HG03439 (cell line): ENCODE measurements at regions not wholly inside any gene's neighbourhood (a gene's known extent, or its start where the extent isn't known, plus 50 kb on each side); places are given as distances from the start of the nearest gene placed in this dataset.
"Not testable (repeated sequence)": the region's sequence is repeated elsewhere in the genome, so short reads cannot be mapped to it uniquely, and the experiment has no call there.

Experiments used
- ATAC-seq: cut with Tn5 transposase; IDR thresholded peaks from one replicate; pipeline ENCODE4 v1.9.1; 2021; ENCODE audit warnings: mild to moderate bottlenecking, moderate library complexity; ENCODE audit not compliant: unreplicated experiment

DNA sequence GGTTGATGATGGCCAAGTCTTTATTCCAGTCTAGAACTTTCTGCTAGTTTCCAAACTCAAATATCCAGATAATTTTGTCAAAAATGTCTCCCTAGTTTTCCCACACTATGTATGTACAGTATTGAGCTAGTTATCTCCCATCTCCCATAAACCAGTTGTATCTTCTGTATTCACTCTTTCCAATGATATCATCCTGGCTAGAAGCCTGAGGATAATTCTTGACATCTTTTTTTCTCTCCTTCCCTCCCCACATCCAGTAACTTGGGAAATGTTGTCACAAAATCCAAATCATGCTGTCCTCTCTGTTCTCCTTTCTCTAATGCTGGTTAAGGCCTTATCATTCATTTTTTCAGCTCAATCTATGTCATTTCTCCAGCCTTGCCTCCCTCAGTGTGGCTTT lies 553.8 kb upstream of the FANCL start:
- no peak for ATAC-seq

DNA sequence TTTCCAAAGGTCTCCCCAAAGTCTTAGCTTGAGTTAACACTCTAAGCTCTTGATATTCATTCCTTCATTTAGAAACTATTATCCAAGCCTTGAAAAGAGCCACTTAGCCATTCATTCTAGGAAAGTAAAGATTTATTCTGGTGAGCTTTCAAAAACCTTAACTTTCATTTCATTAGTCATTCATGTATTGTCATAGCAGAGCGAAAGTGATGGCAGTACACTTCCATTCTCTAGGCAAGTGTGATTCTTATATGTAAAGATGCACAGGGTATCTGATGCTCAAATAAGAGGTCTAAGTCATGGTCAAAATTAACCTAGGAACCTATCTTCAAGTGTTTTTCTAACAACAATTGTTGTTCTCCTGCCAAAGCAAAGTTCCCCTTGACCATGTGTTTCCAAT lies 553.0 kb upstream of the FANCL start:
- ATAC-seq = no peak

DNA sequence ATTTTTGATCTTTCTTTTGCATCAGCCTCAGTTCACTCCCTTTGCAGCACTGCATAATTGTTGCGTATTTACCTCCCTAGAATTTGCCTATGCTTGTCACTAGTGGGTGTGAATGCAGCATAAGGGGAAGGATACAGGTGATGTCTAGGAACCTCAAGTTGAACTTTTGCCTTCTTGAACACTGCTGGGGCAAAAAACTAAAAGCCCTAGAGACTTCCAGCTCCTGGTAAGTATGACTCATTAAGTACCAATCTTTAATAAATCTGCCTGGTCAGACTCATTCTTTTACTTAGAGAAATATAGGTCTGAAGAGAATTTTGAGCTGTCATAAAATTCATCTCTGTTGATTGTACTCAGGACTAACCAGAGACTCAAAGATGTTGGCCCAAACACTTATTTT lies 547.3 kb upstream of the FANCL start:
- ATAC-seq = no peak

DNA sequence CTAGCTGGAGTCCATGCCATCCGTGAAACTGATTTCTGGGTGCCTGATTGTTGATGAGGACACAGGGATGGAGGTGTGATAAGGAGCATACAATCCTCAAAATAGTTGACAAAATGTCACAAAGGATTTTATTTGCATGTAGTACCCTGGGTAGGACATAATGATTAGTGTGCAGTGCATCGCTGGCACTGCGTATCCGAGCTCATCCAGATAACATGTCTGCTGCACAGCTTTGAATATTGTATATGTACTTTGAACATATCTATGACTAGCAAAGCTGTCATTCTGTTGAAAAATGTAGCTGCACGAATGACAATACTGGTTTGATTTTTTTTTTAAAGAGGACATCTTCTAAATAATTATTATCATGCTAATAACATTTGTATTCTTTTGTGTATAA lies 529.7 kb upstream of the FANCL start:
- no peak for ATAC-seq

DNA sequence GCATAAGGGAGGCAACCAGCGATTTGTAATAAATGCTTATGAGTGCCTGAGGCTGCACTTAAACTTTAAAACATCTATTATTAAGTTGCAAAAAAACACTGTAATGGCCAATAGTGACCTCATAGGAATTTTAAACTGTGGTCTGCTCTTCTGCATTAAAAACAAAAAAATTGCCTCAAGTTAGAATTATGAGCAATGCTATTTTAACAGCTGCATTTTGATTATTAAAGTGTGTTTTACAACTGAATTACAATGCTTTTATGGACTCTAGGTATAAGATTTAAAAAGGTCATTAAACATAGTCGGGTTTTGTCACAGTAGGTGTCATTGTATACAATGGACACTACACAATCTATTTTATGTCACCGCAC lies 528.7 kb upstream of the FANCL start:
- ATAC-seq = no peak

DNA sequence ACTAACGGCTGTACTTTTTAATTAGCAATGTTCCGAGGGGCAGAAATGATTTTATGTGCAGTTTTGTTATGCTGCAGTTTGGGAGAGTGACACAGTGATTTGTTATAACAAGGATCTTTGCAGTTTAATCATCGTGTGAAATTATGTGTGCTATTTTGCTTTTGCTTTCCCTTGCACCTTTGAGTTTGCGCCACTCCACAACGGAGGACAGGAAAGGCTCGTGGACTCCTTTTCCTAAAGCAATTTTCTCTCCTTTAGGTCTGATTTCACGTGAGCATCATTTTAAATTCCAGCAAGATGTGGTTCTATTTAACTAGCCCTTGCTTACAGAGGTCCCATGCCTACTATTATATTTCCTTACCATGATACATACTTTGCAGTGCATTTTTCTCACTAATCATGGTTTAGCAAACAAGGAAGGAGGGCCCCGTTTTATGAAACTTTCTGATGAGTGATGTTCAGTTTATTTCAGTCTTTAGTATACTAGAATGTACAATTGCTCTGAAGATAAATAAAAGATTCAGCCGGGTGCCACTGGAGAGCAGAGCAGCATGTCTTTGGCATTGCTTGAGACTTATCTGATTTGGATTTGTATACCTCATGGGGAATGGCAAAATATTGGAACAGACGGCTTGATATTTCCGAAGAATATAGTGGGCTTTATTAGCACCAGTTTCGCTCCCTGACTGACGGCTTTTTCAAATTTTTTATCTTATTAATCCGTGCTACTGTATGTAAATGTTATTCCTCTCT lies 528.2 kb upstream of the FANCL start:
- no peak for ATAC-seq

DNA sequence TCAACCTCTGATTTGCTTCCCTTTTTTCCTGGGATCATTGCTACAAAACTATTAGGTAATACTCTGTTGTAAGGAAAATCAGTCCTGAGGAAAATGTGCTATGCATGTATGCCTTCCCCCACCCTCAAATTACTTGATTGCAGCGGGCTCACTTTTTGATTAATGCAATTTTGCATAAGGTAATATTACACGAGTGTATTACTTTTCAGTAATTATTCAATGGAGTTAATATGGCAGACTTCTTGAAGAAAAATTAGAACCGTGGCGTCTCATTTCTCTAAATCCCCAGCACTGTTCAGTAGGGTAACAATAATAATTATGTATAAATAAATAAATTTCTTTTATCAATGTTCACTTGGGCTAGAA lies 527.6 kb upstream of the FANCL start:
- no peak for ATAC-seq

DNA sequence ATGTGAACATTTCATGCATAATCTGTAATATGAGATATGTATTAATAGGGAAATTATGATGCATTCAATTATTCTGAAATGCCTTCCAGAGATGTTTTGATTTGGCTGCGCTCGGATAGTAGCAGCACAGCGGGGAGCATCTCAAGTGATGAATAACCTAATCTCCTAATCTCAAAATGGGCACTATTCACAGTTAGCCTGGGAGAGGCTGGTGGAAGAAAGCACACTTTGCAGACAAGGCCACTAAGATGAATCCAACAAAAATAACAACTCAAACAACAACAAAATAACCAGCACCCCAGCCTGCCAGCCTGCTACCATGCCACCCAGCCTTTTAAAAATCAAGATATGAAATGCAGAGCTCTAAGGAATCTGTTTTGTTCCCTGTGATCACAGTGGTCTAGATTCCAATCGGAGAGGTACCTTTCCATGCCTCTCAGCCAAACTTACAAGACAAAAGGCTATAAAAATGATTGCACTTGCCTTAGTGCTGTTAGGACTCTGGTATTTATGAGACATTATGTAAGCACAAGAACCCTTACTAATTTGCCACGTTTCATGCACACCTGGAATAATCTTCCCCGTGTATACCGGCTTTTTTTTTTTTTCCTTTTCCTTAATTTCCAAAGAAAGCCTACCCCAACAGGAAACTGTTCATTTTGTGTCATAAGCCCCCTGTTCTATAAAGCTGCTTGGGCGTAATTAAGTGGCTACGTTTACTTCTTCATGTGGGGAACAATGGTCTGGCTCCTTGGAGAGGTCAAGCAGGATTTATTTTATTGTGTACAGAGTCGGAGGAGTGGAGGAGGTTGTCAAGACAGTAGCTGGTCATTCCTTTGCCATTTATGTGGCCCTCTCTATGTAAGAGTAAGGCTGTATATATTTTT lies 526.9 kb upstream of the FANCL start:
- ATAC-seq = no peak

DNA sequence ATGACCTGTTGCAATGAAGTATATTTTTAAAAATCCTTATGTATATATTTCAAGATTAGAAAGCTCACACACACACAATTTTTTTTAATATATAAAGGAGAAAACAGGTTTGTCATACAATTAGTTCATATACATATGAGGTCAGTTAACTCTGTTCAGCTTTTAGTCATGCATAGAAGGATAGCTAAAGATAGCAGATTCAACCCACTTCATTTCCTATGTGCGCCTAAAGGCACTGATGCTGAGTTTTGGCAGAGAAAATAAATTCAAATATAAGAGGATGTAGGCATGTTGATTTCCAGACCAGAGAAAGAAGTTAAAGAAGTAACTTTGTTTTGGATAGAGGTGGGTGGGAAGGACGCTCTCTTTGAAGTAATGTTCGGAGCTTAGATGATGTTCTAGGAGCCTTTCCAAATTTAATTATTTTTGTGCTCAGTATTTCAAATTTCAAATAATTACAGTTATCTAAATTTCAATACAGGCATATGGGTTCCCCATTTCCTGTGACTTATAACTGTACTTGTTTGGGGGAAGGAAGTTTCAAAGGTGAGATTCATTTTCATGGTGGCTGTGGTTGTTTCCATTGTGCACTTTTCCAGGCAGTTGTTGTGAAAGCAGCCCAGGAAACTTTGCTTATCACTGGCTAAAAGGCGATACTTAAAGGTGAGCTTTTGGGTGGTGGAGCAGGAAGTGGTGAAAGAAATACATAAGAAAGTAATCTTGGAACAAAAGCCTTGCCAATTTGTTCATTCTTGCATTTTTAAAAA lies 523.4 kb upstream of the FANCL start:
- ATAC-seq = no peak

DNA sequence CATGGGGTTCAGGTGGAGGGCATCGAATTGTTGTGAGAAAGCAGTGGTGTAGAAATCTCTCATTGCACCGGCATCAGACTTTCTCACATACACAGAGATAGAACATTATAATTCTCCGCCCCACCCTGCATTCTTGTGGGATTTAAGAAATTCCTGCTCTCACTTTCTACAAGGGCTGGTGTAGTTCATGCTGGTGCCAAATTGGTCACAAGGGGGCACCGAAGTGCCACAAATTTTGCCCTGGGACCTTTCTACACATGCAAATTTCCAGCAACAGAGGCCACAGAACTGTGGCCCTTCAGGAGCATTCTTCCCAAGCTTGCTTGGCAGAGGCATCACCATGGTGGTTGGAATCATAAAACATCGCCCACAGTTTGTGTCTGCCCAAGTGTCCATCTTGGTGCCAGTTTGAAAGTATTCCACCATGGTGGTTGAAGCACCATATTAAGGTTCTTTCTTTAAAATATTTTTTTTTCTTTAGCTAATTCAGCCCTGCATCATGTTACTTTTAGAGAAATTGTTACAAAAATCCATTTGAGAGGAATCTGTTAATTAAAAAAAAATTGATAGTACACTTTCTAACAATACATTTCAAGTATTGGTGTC lies 521.2 kb upstream of the FANCL start:
- ATAC-seq = no peak

DNA sequence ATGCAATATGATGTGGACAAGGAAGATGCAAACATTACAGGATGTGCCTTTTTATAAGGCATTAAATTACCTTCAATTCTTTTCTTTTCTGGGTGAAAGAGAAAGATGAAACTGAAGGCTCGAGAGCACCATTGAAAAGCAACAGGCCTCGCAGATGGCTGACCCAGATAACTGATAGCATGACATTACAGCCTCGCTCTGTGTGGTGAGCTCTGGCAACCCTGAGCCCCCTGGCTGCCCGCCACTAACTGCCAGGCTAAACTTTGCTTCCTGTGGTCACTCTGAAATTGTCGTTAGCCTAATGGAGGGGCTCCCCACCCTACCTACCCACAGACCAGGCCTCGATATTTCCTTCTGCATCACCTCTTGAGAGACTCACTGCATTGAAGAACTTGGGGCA lies 516.8 kb upstream of the FANCL start:
- ATAC-seq = no peak

DNA sequence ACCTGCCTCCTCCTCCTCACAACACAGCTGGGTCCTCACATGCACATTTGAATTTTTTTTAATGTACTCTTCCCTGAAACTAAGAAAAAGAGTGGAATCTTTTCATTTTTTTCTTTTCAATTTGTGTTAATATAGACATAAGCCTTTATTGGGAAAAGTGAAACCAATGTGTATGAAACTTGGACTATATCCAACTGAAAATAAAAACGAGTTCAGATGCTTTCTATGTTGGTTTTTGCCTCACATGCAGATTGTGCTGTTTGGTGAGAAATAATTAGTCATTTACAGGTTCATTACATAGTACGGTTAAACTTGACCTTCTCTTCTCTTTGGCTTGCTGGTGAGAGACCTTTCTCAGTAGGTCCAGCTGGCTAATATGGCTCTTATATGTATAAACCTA lies 515.2 kb upstream of the FANCL start:
- ATAC-seq = no peak

DNA sequence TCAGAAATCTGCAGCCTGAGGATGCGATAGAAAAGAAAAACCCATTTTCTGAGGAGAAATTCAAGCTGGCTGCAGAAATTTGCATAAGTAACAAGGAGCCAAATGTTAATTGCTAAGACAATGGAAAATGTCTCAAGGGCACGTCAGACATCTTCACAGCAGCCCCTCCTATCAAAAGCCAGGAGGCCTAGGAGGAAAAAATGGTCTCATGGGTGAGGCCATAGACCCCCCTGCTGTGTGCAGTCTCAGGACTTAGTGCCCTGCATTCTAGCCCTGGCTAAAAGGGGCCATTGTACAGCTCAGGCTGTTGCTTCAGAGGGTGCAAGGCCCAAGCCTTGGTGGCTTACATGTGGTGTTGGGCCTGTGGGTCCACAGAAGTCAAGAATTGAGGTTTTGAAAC lies 511.4 kb upstream of the FANCL start:
- not testable (repeated sequence) for ATAC-seq

DNA sequence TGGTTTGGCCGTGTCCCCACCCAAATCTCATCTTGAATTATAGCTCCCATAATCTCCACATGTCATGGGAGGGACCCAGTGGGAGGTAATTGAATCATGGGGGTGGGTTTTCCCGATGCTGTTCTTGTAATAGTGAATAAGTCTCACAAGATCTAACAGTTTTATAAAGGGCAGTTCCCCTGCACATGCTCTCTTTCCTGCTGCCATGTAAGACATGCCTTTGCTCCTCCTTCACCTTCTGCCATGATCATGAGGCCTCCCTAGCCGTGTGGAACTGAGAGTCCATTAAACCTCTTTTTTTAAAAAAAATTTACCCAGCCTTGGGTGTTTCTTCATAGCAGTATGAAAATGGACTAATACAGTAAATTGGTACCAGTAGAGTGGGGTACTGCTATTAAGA lies 510.6 kb upstream of the FANCL start:
- ATAC-seq = not testable (repeated sequence)

DNA sequence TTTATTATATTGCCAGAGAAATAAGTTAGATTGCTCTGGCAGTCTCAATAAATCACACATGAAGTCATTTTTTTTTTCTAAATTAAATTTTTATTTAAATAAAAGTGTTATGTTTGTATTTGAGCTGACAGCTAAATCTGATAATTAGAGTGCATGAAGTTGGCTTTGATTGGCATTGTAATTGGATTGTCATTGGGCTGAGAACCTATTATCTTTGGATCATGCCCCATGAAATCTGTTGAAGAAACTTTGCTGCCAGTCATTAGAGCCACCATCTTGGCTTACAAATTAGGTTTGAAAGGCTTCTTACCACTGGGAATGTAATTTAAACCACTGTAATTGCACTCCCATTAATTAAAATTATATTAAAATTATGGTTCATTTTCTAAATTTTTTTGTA lies 507.9 kb upstream of the FANCL start:
- no peak for ATAC-seq

DNA sequence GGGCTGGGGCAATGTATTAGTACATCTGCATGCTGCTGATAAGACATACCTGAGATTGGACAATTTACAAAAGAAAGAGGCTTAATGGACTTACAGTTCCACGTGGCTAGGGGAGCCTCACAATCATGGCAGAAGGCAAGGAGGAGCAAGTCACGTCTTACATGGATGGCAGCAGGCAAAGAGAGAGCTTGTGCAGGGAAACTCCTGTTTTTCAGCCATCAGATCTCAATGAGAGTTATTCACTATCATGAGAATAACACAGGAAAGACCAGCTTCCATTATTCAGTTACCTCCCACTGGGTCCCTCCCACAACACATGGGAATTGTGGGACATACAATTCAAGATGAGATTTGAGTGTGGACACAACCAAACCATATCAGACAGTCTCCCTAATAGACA lies 504.2 kb upstream of the FANCL start:
- not testable (repeated sequence) for ATAC-seq

DNA sequence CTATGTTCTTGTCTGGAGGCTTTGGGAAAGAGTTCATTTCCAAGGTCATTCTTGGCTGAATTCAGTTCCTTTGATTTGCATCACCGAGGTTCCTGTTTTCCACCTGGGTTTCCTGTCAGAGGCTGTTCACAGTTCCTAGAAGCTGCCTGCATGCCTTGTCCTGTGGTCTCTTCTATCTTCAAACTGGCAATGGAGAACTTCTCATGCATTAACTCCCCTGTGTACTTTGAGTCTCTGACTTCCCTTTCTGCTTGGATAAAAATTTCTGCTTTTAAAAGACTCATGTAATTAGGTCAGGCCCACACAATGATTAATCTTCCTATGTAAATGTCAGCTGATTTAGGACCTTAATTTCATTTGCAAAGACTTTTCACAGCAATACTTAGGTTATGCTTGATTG lies 499.3 kb upstream of the FANCL start:
- ATAC-seq = no peak

DNA sequence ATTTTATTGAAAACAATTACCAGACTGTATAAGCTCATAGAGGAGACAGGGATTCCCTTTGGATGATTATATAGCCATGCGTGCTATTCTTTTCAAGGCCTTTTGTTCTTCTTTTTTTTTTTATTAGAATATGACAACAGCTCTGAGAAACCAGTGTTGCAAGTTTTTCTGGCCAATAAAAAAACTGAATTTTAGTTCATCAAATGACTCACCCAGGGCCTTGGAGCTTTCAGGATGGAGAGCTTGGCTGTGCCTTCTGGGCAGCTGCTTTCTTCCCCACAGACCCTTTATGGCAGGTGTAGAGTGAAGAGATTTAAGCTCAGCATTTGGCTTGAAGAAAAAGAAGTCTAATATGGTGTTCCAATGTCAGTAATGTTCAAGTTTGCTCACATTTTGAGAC lies 497.9 kb upstream of the FANCL start:
- ATAC-seq = no peak

DNA sequence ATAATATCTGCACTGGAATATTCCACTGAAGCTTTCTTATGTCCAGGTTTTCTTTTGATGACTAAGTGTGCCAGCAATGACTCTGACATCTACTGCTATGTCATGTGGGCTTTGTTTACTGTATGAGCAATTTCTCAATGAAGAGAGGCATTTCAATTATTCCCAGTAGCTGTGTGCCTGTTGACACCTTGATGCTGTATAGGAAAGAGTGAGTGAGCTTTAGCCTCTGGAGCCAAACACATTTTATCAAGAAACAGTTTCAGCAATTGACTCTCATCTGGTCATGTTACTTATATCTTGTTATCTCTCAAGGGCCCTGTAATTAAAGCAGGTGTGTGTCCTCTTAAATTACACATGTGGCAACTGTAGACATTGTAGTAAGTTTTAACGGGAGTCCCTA lies 493.2 kb upstream of the FANCL start:
- ATAC-seq = no peak

DNA sequence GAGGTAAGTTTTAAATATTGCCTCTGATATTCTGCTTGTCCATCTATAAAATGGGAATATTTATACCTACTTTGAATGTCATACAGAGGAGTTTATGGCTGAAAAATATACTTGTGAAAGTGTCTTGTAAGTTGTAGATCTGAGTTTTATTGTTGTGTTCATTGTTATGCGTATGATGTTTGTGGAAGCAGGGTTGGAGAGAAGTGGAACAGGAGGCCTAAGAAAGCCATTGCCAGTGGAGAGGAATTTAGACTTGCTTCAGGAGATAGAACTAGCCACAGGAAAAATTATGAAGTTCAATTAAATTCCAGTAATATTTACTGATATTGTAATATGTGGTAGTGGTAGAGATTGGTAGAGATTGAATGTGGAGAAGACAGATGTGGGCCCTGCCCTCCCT lies 491.9 kb upstream of the FANCL start:
- no peak for ATAC-seq

DNA sequence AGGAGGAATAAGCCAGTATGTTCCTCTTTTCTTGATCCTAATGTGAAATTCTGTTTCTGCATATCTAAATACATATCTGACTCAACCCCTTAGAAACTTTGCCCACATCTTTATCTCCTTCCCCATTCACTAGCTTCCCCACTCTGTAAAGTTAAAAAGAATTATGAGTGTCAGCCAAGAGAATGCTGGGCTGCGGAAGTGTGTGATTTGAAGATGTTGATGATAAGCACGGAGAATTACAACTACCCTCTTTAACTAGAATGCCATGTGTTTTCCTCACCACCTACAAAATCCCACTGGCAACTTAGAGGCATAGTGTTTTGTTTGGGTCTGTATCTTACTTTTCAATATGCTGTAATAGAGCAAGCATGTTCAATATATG lies 490.4 kb upstream of the FANCL start:
- no peak for ATAC-seq
